Common myeloid progenitor, CD34-positive (primary cell): ENCODE measurements at regions not wholly inside any gene's neighbourhood (a gene's known extent, or its start where the extent isn't known, plus 50 kb on each side); places are given as distances from the start of the nearest gene placed in this dataset.

Experiments
- CTCF ChIA-PET: fragments of 350-600 bp; sonication (Branson Sonifier 250); formaldehyde crosslinking; loops from one replicate; lab custom pipeline; 2021; ENCODE audit warnings: antibody characterized with exemption; lab: Charles Lee
- POLR2A ChIA-PET: fragments of 350-600 bp; sonication (Branson Sonifier 250); formaldehyde crosslinking; loops from one replicate; lab custom pipeline; 2021; ENCODE audit warnings: antibody characterized with exemption; lab: Charles Lee
- DNase-seq, 3 donors: peaks; one replicate each; pipeline versions ENCODE4 v3.0.0 to v3.0.0-alpha.2; 2013
- H3K27ac ChIP-seq, 2 experiments: 1 replicate in 1 of 2; 2 replicates in 1 of 2; pipeline ENCODE4 v1.7.0; 2013; ENCODE audit warnings: inconsistent platforms in 2 of 2, low read length in 2 of 2, mild to moderate bottlenecking in 2 of 2, low read depth in 1 of 2, moderate library complexity in 1 of 2; ENCODE audit not compliant: severe bottlenecking in 2 of 2, insufficient read depth in 1 of 2, poor library complexity in 1 of 2
- H3K27me3 ChIP-seq, 5 experiments: replicated peaks in 2 of 5; 1 replicate in 3 of 5; 2 replicates in 2 of 5; pipeline versions ENCODE4 v1.6.1 to v1.7.0; 2013; ENCODE audit warnings: low read length in 4 of 5, mild to moderate bottlenecking in 2 of 5, moderate library complexity in 2 of 5, inconsistent platforms in 1 of 5; ENCODE audit not compliant: insufficient read depth in 5 of 5, control insufficient read depth in 4 of 5
- H3K36me3 ChIP-seq, 4 experiments: 1 replicate in 2 of 4; 2 replicates in 2 of 4; pipeline versions ENCODE4 v1.6.1 to v1.7.0; 2013; ENCODE audit warnings: low read length in 3 of 4, control low read depth in 1 of 4, mild to moderate bottlenecking in 1 of 4; ENCODE audit not compliant: control insufficient read depth in 4 of 4, insufficient read depth in 4 of 4
- H3K4me1 ChIP-seq, 4 experiments: 1 replicate in 3 of 4; 2 replicates in 1 of 4; pipeline versions ENCODE4 v1.6.1 to v1.7.1; 2013; ENCODE audit warnings: low read length in 3 of 4, mild to moderate bottlenecking in 3 of 4, control low read depth in 1 of 4, inconsistent platforms in 1 of 4, moderate library complexity in 1 of 4; ENCODE audit not compliant: control insufficient read depth in 4 of 4, insufficient read depth in 4 of 4; ENCODE audit errors: control extremely low read depth in 1 of 4
- H3K4me3 ChIP-seq, 7 experiments: 1 replicate in 4 of 7; 2 replicates in 3 of 7; pipeline versions ENCODE4 v1.5.1 to v1.7.0; 2013; ENCODE audit warnings: mild to moderate bottlenecking in 7 of 7, low read length in 6 of 7, moderate library complexity in 6 of 7, inconsistent platforms in 2 of 7, low read depth in 2 of 7, control low read depth in 1 of 7; ENCODE audit not compliant: insufficient read depth in 4 of 7, control insufficient read depth in 1 of 7; ENCODE audit errors: extremely low read depth in 1 of 7
- H3K9me3 ChIP-seq, 5 experiments: 1 replicate in 4 of 5; 2 replicates in 1 of 5; pipeline versions ENCODE4 v1.6.1 to v1.7.1; 2013; ENCODE audit warnings: low read length in 4 of 5, mild to moderate bottlenecking in 2 of 5, inconsistent platforms in 1 of 5, low read depth in 1 of 5, moderate library complexity in 1 of 5; ENCODE audit not compliant: control insufficient read depth in 4 of 5, insufficient read depth in 2 of 5; ENCODE audit errors: control extremely low read depth in 1 of 5
- WGBS: methylation state at CpG from one replicate; pipeline ENCODE4 v1.1.5; 2013; ENCODE audit not compliant: insufficient coverage; 5-methylcytosine and 5-hydroxymethylcytosine counted together

GRCh38 chr3:150203273-150203672, 204.8 kb upstream of the TSC22D2 start:
- Histone ChIP-seq H3K27ac (no peak overlapping the region), H3K4me1 (no peaks in the 10 kb centered on the region), H3K9me3 (peaks cover 0 to 2% (median 0%) of the 10 kb centered on the region in 5 experiments), H3K27me3 (no peaks in the 10 kb centered on the region), H3K36me3 (no peaks in the 10 kb centered on the region), H3K4me3 (no peak overlapping the region)
- WGBS: 95% methylated on average over 4 of the region's 5 CpGs
- CTCF ChIA-PET: no interaction called here
- POLR2A ChIA-PET: no interaction called here
- no peak for DNase-seq

GRCh38 chr3:150202711-150203110, 205.4 kb upstream of the TSC22D2 start:
- Histone ChIP-seq H3K27ac (no peak overlapping the region), H3K9me3 (peaks cover 0 to 2% (median 0%) of the 10 kb centered on the region in 5 experiments), H3K36me3 (no peaks in the 10 kb centered on the region), H3K4me1 (no peaks in the 10 kb centered on the region), H3K27me3 (no peaks in the 10 kb centered on the region), H3K4me3 (no peak overlapping the region)
- whole genome bisulfite sequencing: no CpG with 5 or more reads among the region's 1 CpG
- ChIA-PET CTCF (no interaction called here), POLR2A (no interaction called here)
- DNase-seq: no peak

- no peak overlapping the region for H3K27ac ChIP-seq
- no peaks in the 10 kb centered on the region for H3K4me1 ChIP-seq
- no peak for DNase-seq
- no peaks in the 10 kb centered on the region for H3K27me3 ChIP-seq
- H3K36me3 ChIP-seq: no peaks in the 10 kb centered on the region
- ChIA-PET POLR2A (no interaction called here), CTCF (no interaction called here)
- H3K9me3 ChIP-seq: peaks cover 0 to 2% (median 0%) of the 10 kb centered on the region in 5 experiments
- no peak overlapping the region for H3K4me3 ChIP-seq
These were observed 213.1 kb upstream of the TSC22D2 start for GRCh38 chr3:150194957-150195356.

GRCh38 chr3:150194513-150194912, 213.6 kb upstream of the TSC22D2 start:
- 100% methylated on average over 3 of the region's 4 CpGs for WGBS
- ChIA-PET CTCF (no interaction called here), POLR2A (no interaction called here)
- Histone ChIP-seq H3K9me3 (peaks cover 0 to 2% (median 0%) of the 10 kb centered on the region in 5 experiments), H3K27ac (no peak overlapping the region), H3K27me3 (no peaks in the 10 kb centered on the region), H3K4me1 (no peaks in the 10 kb centered on the region), H3K4me3 (no peak overlapping the region), H3K36me3 (no peaks in the 10 kb centered on the region)
- DNase-seq: no peak

- H3K4me1 ChIP-seq: peaks cover 0 to 10% (median 4%) of the 10 kb centered on the region in 4 experiments
- H3K36me3 ChIP-seq: no peaks in the 10 kb centered on the region
- peaks cover 0 to 5% (median 0%) of the 10 kb centered on the region in 5 experiments for H3K9me3 ChIP-seq
- CTCF ChIA-PET: interaction anchor here (0.7 to 1.7 kb wide), 18 partner anchors 10 to 419 kb away, joined by 3 to 13 read pairs (median 3); no protein-coding TSS in a partner anchor
- peaks cover 0 to 12% (median 0%) of the 10 kb centered on the region in 5 experiments for H3K27me3 ChIP-seq
- POLR2A ChIA-PET: interaction anchor here (0.6 to 0.7 kb wide), 2 partner anchors 10 to 92 kb away, joined by 3 to 4 read pairs; no protein-coding TSS in a partner anchor
- DNase-seq: peak in 1 of 3 donors; percentile 2
- WGBS: 16% methylated on average over 5 of the region's 8 CpGs
- peak overlapping the region in 3 of 7 experiments; percentile 13 to 79 (median 59) for H3K4me3 ChIP-seq
- no peak overlapping the region for H3K27ac ChIP-seq
These were observed 213.9 kb upstream of the PFN2 start for GRCh38 chr3:150184426-150185071.

- DNase-seq: peak; percentile 64 to 75 (median 71)
- Histone ChIP-seq H3K27me3 (peaks cover 0 to 12% (median 0%) of the 10 kb centered on the region in 5 experiments), H3K4me1 (peaks cover 0 to 10% (median 4%) of the 10 kb centered on the region in 4 experiments), H3K36me3 (no peaks in the 10 kb centered on the region), H3K4me3 (peak overlapping the region; percentile 11 to 79 (median 44)), H3K9me3 (peaks cover 0 to 2% (median 0%) of the 10 kb centered on the region in 5 experiments), H3K27ac (no peak overlapping the region)
- 4% methylated on average over 18 of the region's 22 CpGs for WGBS
- CTCF ChIA-PET: interaction anchor here (0.7 to 1.7 kb wide), 20 partner anchors 10 to 418 kb away, joined by 3 to 13 read pairs (median 3); no protein-coding TSS in a partner anchor
- POLR2A ChIA-PET: interaction anchor here (0.6 to 0.7 kb wide), 2 partner anchors 10 to 92 kb away, joined by 3 to 4 read pairs; no protein-coding TSS in a partner anchor
These were observed 213.2 kb upstream of the PFN2 start for GRCh38 chr3:150183678-150184425.

GRCh38 chr3:150180334-150180733, 209.6 kb upstream of the PFN2 start:
- Histone ChIP-seq H3K27ac (no peak overlapping the region), H3K36me3 (no peaks in the 10 kb centered on the region), H3K9me3 (no peaks in the 10 kb centered on the region), H3K4me1 (peaks cover 0 to 10% (median 4%) of the 10 kb centered on the region in 4 experiments), H3K27me3 (peaks cover 0 to 12% (median 0%) of the 10 kb centered on the region in 5 experiments), H3K4me3 (no peak overlapping the region)
- WGBS: 100% methylated on average over 1 of the region's 1 CpG
- no peak for DNase-seq
- ChIA-PET CTCF (no interaction called here), POLR2A (no interaction called here)
